Left lung (tissue), 4 donors: ENCODE measurements at regions not wholly inside any gene's neighbourhood (a gene's known extent, or its start where the extent isn't known, plus 50 kb on each side); places are given as distances from the start of the nearest gene placed in this dataset.

Experiments
- ATAC-seq: fragments of 200-7000 bp; cut with Tn5 transposase; one replicate; pipeline ENCODE4 v1.9.1; 2020; ENCODE audit warnings: moderate library complexity
- DNase-seq, 4 donors: peaks; one replicate each; pipeline ENCODE4 v3.0.0-alpha.2; 2013 to 2020
- H3K27ac ChIP-seq, 2 donors: fragments of 200-600 bp; sonication (generic) in 1 of 2; one replicate each; pipeline versions ENCODE4 v1.5.0 to v1.8.0; 2020 to 2021
- H3K27me3 ChIP-seq, 2 donors: fragments of 200-600 bp; sonication (generic) in 1 of 2; one replicate each; pipeline versions ENCODE4 v1.5.0 to v1.8.0; 2020 to 2021
- H3K36me3 ChIP-seq, 2 donors: fragments of 200-600 bp; sonication (generic) in 1 of 2; one replicate each; pipeline versions ENCODE4 v1.5.0 to v1.8.0; 2020 to 2021
- H3K4me1 ChIP-seq, 2 donors: fragments of 200-600 bp; one replicate each; pipeline ENCODE4 v1.8.0; 2021
- H3K4me3 ChIP-seq, 2 donors: fragments of 200-600 bp; sonication (generic) in 1 of 2; one replicate each; pipeline versions ENCODE4 v1.5.0 to v1.8.0; 2020 to 2021; ENCODE audit warnings: mild to moderate bottlenecking in 1 of 2
- H3K9me3 ChIP-seq, 2 donors: fragments of 200-600 bp; sonication (generic) in 1 of 2; one replicate each; pipeline versions ENCODE4 v1.5.0 to v1.8.0; 2020 to 2021
- CTCF ChIP-seq, 2 donors: fragments of 200-600 bp; sonication (generic) in 1 of 2; IDR thresholded peaks; one replicate each; pipeline versions ENCODE4 v1.5.0 to v1.8.0; 2021; ENCODE audit warnings: antibody characterized with exemption in 2 of 2
- intact Hi-C, 2 donors: fragments of 100-400 bp; cut with DNase I; formaldehyde crosslinking; loops; one replicate each; pipeline versions ENCODE4 v1.11.2 to v1.14.2; 2022
- donor health status: DM: no; HTN: yes; CAD: no.
- donor health status: DM: no; HTN: no; CAD: no.

- H3K27ac ChIP-seq, result no peak overlapping the region
- no peaks in the 10 kb centered on the region for H3K4me1 ChIP-seq
- H3K9me3 ChIP-seq, result no peaks in the 10 kb centered on the region
- intact Hi-C loops, result no loop called here
- H3K27me3 ChIP-seq, result no peaks in the 10 kb centered on the region
- ATAC-seq (no peak), DNase-seq (no peak)
- no peak for TF ChIP-seq CTCF (IDR thresholded peaks at IDR 0.05)
- H3K36me3 ChIP-seq, result no peaks in the 10 kb centered on the region
- H3K4me3 ChIP-seq, result no peak overlapping the region
Observed at GRCh38 chr1:80910426-80910825, 890.3 kb upstream of the ADGRL2 start.

GRCh38 chr1:80909172-80909784, 891.5 kb upstream of the ADGRL2 start:
- no peaks in the 10 kb centered on the region for H3K4me1 ChIP-seq
- no peaks in the 10 kb centered on the region for H3K36me3 ChIP-seq
- no peak overlapping the region for H3K27ac ChIP-seq
- no peak for DNase-seq
- H3K4me3 ChIP-seq, result no peak overlapping the region
- intact Hi-C loops, result no loop called here
- no peaks in the 10 kb centered on the region for H3K9me3 ChIP-seq
- no peaks in the 10 kb centered on the region for H3K27me3 ChIP-seq
- no peak for TF ChIP-seq CTCF (IDR thresholded peaks at IDR 0.05)
- no peak for ATAC-seq

- Histone ChIP-seq H3K9me3 (no peaks in the 10 kb centered on the region), H3K27ac (no peak overlapping the region), H3K36me3 (no peaks in the 10 kb centered on the region), H3K4me3 (no peak overlapping the region), H3K4me1 (no peaks in the 10 kb centered on the region), H3K27me3 (no peaks in the 10 kb centered on the region)
- no peak for ATAC-seq
- intact Hi-C loops, result no loop called here
- no peak for TF ChIP-seq CTCF (IDR thresholded peaks at IDR 0.05)
- DNase-seq, result no peak
Observed at GRCh38 chr1:80896781-80897356, 903.9 kb upstream of the ADGRL2 start.

GRCh38 chr1:80894921-80895320, 905.8 kb upstream of the ADGRL2 start:
- no peaks in the 10 kb centered on the region for H3K9me3 ChIP-seq
- H3K4me1 ChIP-seq, result no peaks in the 10 kb centered on the region
- DNase-seq (no peak), ATAC-seq (no peak)
- no peaks in the 10 kb centered on the region for H3K27me3 ChIP-seq
- no peak overlapping the region for H3K4me3 ChIP-seq
- TF ChIP-seq CTCF (IDR thresholded peaks at IDR 0.05), result no peak
- no peak overlapping the region for H3K27ac ChIP-seq
- no peaks in the 10 kb centered on the region for H3K36me3 ChIP-seq
- intact Hi-C loops, result no loop called here

GRCh38 chr1:80893115-80893514, 907.6 kb upstream of the ADGRL2 start:
- Histone ChIP-seq H3K36me3 (no peaks in the 10 kb centered on the region), H3K27me3 (no peaks in the 10 kb centered on the region), H3K4me1 (no peaks in the 10 kb centered on the region), H3K27ac (no peak overlapping the region), H3K4me3 (no peak overlapping the region), H3K9me3 (no peaks in the 10 kb centered on the region)
- DNase-seq (no peak), ATAC-seq (no peak)
- intact Hi-C loops, result no loop called here
- no peak for TF ChIP-seq CTCF (IDR thresholded peaks at IDR 0.05)
